ENCODE measurements at regions not wholly inside any gene's neighbourhood (a gene's known extent, or its start where the extent isn't known, plus 50 kb on each side); places are given as distances from the start of the nearest gene placed in this dataset.

- TF ChIP-seq POLR2AphosphoS5 (IDR thresholded peaks at IDR 0.05; ENCODE audit: low read depth, low read length) (no peak), SIN3A (IDR thresholded peaks at IDR 0.05; ENCODE audit: borderline replicate concordance, insufficient read depth, low read depth, low read length) (no peak), CTCF (IDR thresholded peaks at IDR 0.05) (no peak), TCF7L2 (IDR thresholded peaks at IDR 0.05; ENCODE audit: low read depth, low read length) (no peak), REST (IDR thresholded peaks at IDR 0.05; ENCODE audit: insufficient read depth in 1 of 2, low read depth in 2 of 2, low read length in 1 of 2) (no peak)
- intact Hi-C loops (cut with micrococcal nuclease; ENCODE audit: unreplicated experiment) = no loop called here
- POLR2A ChIA-PET = no interaction called here
Observed at GRCh38 chr7:22632674-22633073, 94.3 kb upstream of the IL6 start.

GRCh38 chr7:22631730-22632129 is 95.3 kb upstream of the IL6 start:
- DNase-seq (ENCODE audit: low read depth, low spot score) (no peak), ATAC-seq (no peak)
- Histone ChIP-seq H3K27me3 (ENCODE audit: control insufficient read depth, insufficient read depth, low read length) (no peaks in the 10 kb centered on the region), H3K27ac (ENCODE audit: low read length) (no peak overlapping the region), H3K4me1 (ENCODE audit: control insufficient read depth, insufficient read depth, low read length) (no peaks in the 10 kb centered on the region), H3K4me3 (ENCODE audit: low read depth in 2 of 2, low read length in 2 of 2) (no peak overlapping the region), H3K9me3 (ENCODE audit: control insufficient read depth, insufficient read depth, low read depth, low read length) (no peaks in the 10 kb centered on the region), H3K36me3 (ENCODE audit: control insufficient read depth, insufficient read depth, low read length) (no peaks in the 10 kb centered on the region)
- CTCF ChIA-PET = no interaction called here
- intact Hi-C loops (cut with micrococcal nuclease; ENCODE audit: unreplicated experiment) = no loop called here
- TF ChIP-seq TCF7L2 (IDR thresholded peaks at IDR 0.05; ENCODE audit: low read depth, low read length) (no peak), CTCF (IDR thresholded peaks at IDR 0.05) (no peak), SIN3A (IDR thresholded peaks at IDR 0.05; ENCODE audit: borderline replicate concordance, insufficient read depth, low read depth, low read length) (no peak), POLR2AphosphoS5 (IDR thresholded peaks at IDR 0.05; ENCODE audit: low read depth, low read length) (no peak), REST (IDR thresholded peaks at IDR 0.05; ENCODE audit: insufficient read depth in 1 of 2, low read depth in 2 of 2, low read length in 1 of 2) (no peak)
- POLR2A ChIA-PET = no interaction called here
- no TSS peak for BruUV-seq (replicated peaks)
- in situ Hi-C loops (cut with HindIII; ENCODE audit: low pct_unique_long_range_greater_than_20kb, low sequenced_read_pairs) = no loop called here

More at GRCh38 chr7:22632674-22633073, 94.3 kb upstream of the IL6 start:
- DNase-seq (ENCODE audit: low read depth, low spot score) (no peak), ATAC-seq (no peak)
- Histone ChIP-seq H3K4me3 (ENCODE audit: low read depth in 2 of 2, low read length in 2 of 2) (no peak overlapping the region), H3K27ac (ENCODE audit: low read length) (no peak overlapping the region), H3K9me3 (ENCODE audit: control insufficient read depth, insufficient read depth, low read depth, low read length) (no peaks in the 10 kb centered on the region), H3K4me1 (ENCODE audit: control insufficient read depth, insufficient read depth, low read length) (no peaks in the 10 kb centered on the region), H3K36me3 (ENCODE audit: control insufficient read depth, insufficient read depth, low read length) (no peaks in the 10 kb centered on the region), H3K27me3 (ENCODE audit: control insufficient read depth, insufficient read depth, low read length) (no peaks in the 10 kb centered on the region)
- in situ Hi-C loops (cut with HindIII; ENCODE audit: low pct_unique_long_range_greater_than_20kb, low sequenced_read_pairs) = no loop called here
- BruUV-seq (replicated peaks) = no TSS peak
- CTCF ChIA-PET = no interaction called here
